Gastroesophageal sphincter (tissue), 3 donors: ENCODE measurements at regions not wholly inside any gene's neighbourhood (a gene's known extent, or its start where the extent isn't known, plus 50 kb on each side); places are given as distances from the start of the nearest gene placed in this dataset.

Experiments used
- CTCF ChIP-seq, 4 experiments: fragments of 200-600 bp in 2 of 4; fragments of 450-650 bp in 2 of 4; sonication (generic) in 1 of 4; IDR thresholded peaks; one replicate each; pipeline ENCODE4 v1.5.1; 2017 to 2019; ENCODE audit warnings: antibody characterized with exemption in 4 of 4, mild to moderate bottlenecking in 2 of 4, moderate library complexity in 2 of 4
- POLR2AphosphoS5 ChIP-seq: sonication (generic); formaldehyde crosslinking; IDR thresholded peaks from one replicate; pipeline ENCODE4 v1.6.1; 2017; ENCODE audit warnings: antibody characterized with exemption

GRCh38 chr15:79495775-79496174 lies 63.6 kb downstream of the MINAR1 start:
- TF ChIP-seq CTCF (IDR thresholded peaks at IDR 0.05) = no peak
- no peak for TF ChIP-seq POLR2AphosphoS5
